Osteocyte (in vitro differentiated cells): ENCODE measurements at regions not wholly inside any gene's neighbourhood (a gene's known extent, or its start where the extent isn't known, plus 50 kb on each side); places are given as distances from the start of the nearest gene placed in this dataset.

Experiments
- DNase-seq: peaks from one replicate; pipeline ENCODE4 v3.0.0; 2021; ENCODE audit warnings: mixed read lengths; ENCODE audit not compliant: unreplicated experiment; ENCODE audit errors: extremely low spot score
- H3K27ac Mint-ChIP-seq: one replicate; pipeline ENCODE4 v1.8.0; 2021; ENCODE audit warnings: mild to moderate bottlenecking, mixed read lengths; ENCODE audit not compliant: unreplicated experiment
- H3K27me3 Mint-ChIP-seq: one replicate; pipeline ENCODE4 v1.8.0; 2021; ENCODE audit warnings: mixed read lengths; ENCODE audit not compliant: unreplicated experiment
- H3K36me3 Mint-ChIP-seq: one replicate; pipeline ENCODE4 v1.8.0; 2021; ENCODE audit warnings: mixed read lengths; ENCODE audit not compliant: unreplicated experiment
- H3K4me1 Mint-ChIP-seq: one replicate; pipeline ENCODE4 v1.8.0; 2021; ENCODE audit warnings: mixed read lengths; ENCODE audit not compliant: unreplicated experiment
- H3K4me3 Mint-ChIP-seq: one replicate; pipeline ENCODE4 v1.8.0; 2021; ENCODE audit warnings: mild to moderate bottlenecking, moderate library complexity, mixed read lengths; ENCODE audit not compliant: unreplicated experiment
- H3K9me3 Mint-ChIP-seq: one replicate; pipeline ENCODE4 v1.8.0; 2021; ENCODE audit warnings: mixed read lengths; ENCODE audit not compliant: unreplicated experiment
- CTCF ChIP-seq: fragments of 200-600 bp; sonication (generic); IDR thresholded peaks from 2 replicates; pipeline ENCODE4 v1.5.0; 2021; ENCODE audit warnings: antibody characterized with exemption, mild to moderate bottlenecking, moderate library complexity

DNA sequence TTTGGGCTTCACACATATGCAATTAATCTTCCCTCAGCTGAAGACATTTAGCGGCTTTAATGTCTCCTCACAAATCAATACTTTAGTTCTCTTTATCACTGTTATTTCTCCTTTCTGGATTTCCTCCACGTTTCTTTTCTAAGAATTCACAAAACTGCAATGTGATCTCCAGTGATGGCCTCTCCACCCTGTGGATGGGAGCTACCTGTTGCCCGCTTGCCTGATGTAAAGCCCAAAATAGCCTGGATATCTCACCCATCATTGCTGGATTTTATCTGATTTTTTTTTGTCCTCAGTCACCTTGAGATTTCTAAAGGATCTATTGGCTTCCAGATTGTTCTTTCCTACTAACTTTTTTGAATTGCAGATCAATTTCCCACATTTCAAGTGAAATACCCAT is 129.3 kb upstream of the FAM241A start:
- Mint-ChIP-seq H3K36me3 (no peaks in the 10 kb centered on the region), H3K27ac (no peak overlapping the region), H3K4me1 (no peaks in the 10 kb centered on the region), H3K27me3 (peaks cover 11% of the 10 kb centered on the region), H3K9me3 (no peaks in the 10 kb centered on the region), H3K4me3 (no peak overlapping the region)
- DNase-seq: no peak
- TF ChIP-seq CTCF: no peak

DNA sequence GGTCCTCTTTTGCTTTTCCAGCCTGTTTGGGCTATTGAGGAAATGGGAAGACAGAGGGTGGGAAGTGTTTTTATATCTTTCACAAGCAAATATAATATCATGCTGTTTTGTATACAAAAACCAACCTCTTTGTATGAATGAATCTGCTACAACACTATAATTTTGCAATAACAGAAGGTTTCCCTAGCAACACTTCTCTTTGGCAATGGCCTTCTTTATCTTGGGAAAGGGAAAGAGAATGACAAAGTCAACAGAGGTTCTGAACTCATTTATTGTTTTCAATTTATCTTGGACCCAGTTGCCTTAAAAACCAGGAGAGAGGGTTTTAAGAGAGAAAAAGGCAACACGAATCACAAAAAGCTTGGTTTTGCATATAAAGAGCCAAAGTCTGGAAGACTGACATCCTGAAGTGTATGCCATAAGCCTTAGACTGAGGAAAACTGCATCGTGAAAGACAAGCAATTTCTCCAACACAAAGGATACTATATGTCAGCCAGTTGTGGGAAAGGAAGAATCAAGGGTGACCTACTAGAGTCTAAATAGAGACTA is 121.8 kb upstream of the FAM241A start:
- H3K27ac Mint-ChIP-seq: no peak overlapping the region
- H3K27me3 Mint-ChIP-seq: peaks cover 37% of the 10 kb centered on the region
- no peak for DNase-seq
- H3K9me3 Mint-ChIP-seq: no peaks in the 10 kb centered on the region
- H3K4me3 Mint-ChIP-seq: no peak overlapping the region
- no peaks in the 10 kb centered on the region for H3K4me1 Mint-ChIP-seq
- H3K36me3 Mint-ChIP-seq: no peaks in the 10 kb centered on the region
- no peak for TF ChIP-seq CTCF

GRCh38 chr4:112026058-112026457 is 119.2 kb upstream of the FAM241A start:
- no peak for DNase-seq
- Mint-ChIP-seq H3K9me3 (no peaks in the 10 kb centered on the region), H3K27me3 (peaks cover 50% of the 10 kb centered on the region), H3K36me3 (no peaks in the 10 kb centered on the region), H3K27ac (no peak overlapping the region), H3K4me3 (no peak overlapping the region), H3K4me1 (no peaks in the 10 kb centered on the region)
- TF ChIP-seq CTCF: no peak

- no peak overlapping the region for H3K27ac Mint-ChIP-seq
- no peak overlapping the region for H3K4me3 Mint-ChIP-seq
- H3K36me3 Mint-ChIP-seq: no peaks in the 10 kb centered on the region
- H3K4me1 Mint-ChIP-seq: no peaks in the 10 kb centered on the region
- no peak for TF ChIP-seq CTCF
- peaks cover 53% of the 10 kb centered on the region for H3K27me3 Mint-ChIP-seq
- no peaks in the 10 kb centered on the region for H3K9me3 Mint-ChIP-seq
- DNase-seq: no peak
Measured at GRCh38 chr4:112029771-112030171, 115.5 kb upstream of the FAM241A start.

- Mint-ChIP-seq H3K9me3 (no peaks in the 10 kb centered on the region), H3K4me3 (no peak overlapping the region), H3K36me3 (no peaks in the 10 kb centered on the region), H3K27me3 (peaks cover 50% of the 10 kb centered on the region), H3K4me1 (no peaks in the 10 kb centered on the region), H3K27ac (no peak overlapping the region)
- DNase-seq: no peak
- peak; percentile 70 for TF ChIP-seq CTCF
Measured at GRCh38 chr4:112031712-112032328, 113.4 kb upstream of the FAM241A start.
